Liver (tissue), 8 donors: ENCODE measurements at regions not wholly inside any gene's neighbourhood (a gene's known extent, or its start where the extent isn't known, plus 50 kb on each side); places are given as distances from the start of the nearest gene placed in this dataset.

Experiments used
- DNase-seq: peaks from one replicate; pipeline ENCODE4 v3.0.0-alpha.2; 2017; ENCODE audit warnings: low spot score
- H3K27ac ChIP-seq, 2 donors: one replicate each; pipeline ENCODE4 v1.7.0; 2013; ENCODE audit warnings: inconsistent platforms in 2 of 2, low read length in 2 of 2, control low read depth in 1 of 2, low read depth in 1 of 2, mild to moderate bottlenecking in 1 of 2
- H3K27me3 ChIP-seq, 4 donors: one replicate each; pipeline versions ENCODE4 v1.6.1 to v1.7.0; 2013; ENCODE audit warnings: low read length in 3 of 4, inconsistent platforms in 1 of 4, mild to moderate bottlenecking in 1 of 4, moderate library complexity in 1 of 4; ENCODE audit not compliant: control insufficient read depth in 4 of 4, insufficient read depth in 4 of 4
- H3K36me3 ChIP-seq, 4 donors: one replicate each; pipeline versions ENCODE4 v1.6.1 to v1.7.0; 2013; ENCODE audit warnings: low read length in 3 of 4, mild to moderate bottlenecking in 3 of 4, low read depth in 1 of 4, moderate library complexity in 1 of 4; ENCODE audit not compliant: control insufficient read depth in 4 of 4, insufficient read depth in 3 of 4
- H3K4me1 ChIP-seq, 4 donors: one replicate each; pipeline versions ENCODE4 v1.6.1 to v1.7.0; 2013; ENCODE audit warnings: low read length in 3 of 4, mild to moderate bottlenecking in 3 of 4, moderate library complexity in 1 of 4; ENCODE audit not compliant: control insufficient read depth in 4 of 4, insufficient read depth in 4 of 4
- H3K4me3 ChIP-seq, 3 donors: one replicate each; pipeline versions ENCODE4 v1.6.1 to v1.7.0; 2013; ENCODE audit warnings: low read length in 3 of 3, control low read depth in 1 of 3, low read depth in 1 of 3, mild to moderate bottlenecking in 1 of 3
- H3K9ac ChIP-seq, 2 donors: one replicate each; pipeline ENCODE4 v1.7.0; 2013; ENCODE audit warnings: low read length in 2 of 2, mild to moderate bottlenecking in 2 of 2, moderate library complexity in 2 of 2, control low read depth in 1 of 2, low read depth in 1 of 2
- H3K9me3 ChIP-seq, 4 donors: one replicate each; pipeline versions ENCODE4 v1.6.1 to v1.7.0; 2013; ENCODE audit warnings: low read length in 3 of 4; ENCODE audit not compliant: control insufficient read depth in 4 of 4
- ATF3 ChIP-seq: IDR thresholded peaks from 2 replicates; pipeline ENCODE4 v1.6.1; 2016; ENCODE audit warnings: antibody characterized with exemption
- CTCF ChIP-seq: fragments of 150-350 bp; IDR thresholded peaks from 2 replicates; pipeline ENCODE4 v1.5.1; 2017; ENCODE audit warnings: improper control_type of control experiment, low read depth, low read length; ENCODE audit not compliant: missing input control
- EGR1 ChIP-seq, 2 donors: IDR thresholded peaks; 2 replicates each; pipeline ENCODE4 v1.6.1; 2016 to 2018; ENCODE audit warnings: antibody characterized with exemption in 2 of 2, low read depth in 2 of 2
- FOXA1 ChIP-seq: IDR thresholded peaks from 2 replicates; pipeline ENCODE4 v1.6.1; 2016; ENCODE audit warnings: antibody characterized with exemption
- HNF4A ChIP-seq, 2 donors: conservative IDR thresholded peaks; 2 replicates each; pipeline ENCODE4 v1.6.1; 2016; ENCODE audit warnings: antibody characterized with exemption in 2 of 2, mild to moderate bottlenecking in 2 of 2
- HNF4G ChIP-seq: IDR thresholded peaks from 2 replicates; pipeline ENCODE4 v1.6.1; 2016; ENCODE audit warnings: antibody characterized with exemption
- JUND ChIP-seq, 2 donors: IDR thresholded peaks; 2 replicates each; pipeline ENCODE4 v1.6.1; 2016; ENCODE audit warnings: antibody characterized with exemption in 2 of 2
- MAX ChIP-seq: IDR thresholded peaks from 2 replicates; pipeline ENCODE4 v1.6.1; 2016; ENCODE audit warnings: antibody characterized with exemption
- NR2F2 ChIP-seq: IDR thresholded peaks from 2 replicates; pipeline ENCODE4 v1.6.1; 2016; ENCODE audit warnings: antibody characterized with exemption
- RAD21 ChIP-seq, 2 donors: IDR thresholded peaks; 2 replicates each; pipeline ENCODE4 v1.6.1; 2016; ENCODE audit warnings: antibody characterized with exemption in 2 of 2, mild to moderate bottlenecking in 2 of 2
- REST ChIP-seq: IDR thresholded peaks from 2 replicates; pipeline ENCODE4 v1.6.1; 2016; ENCODE audit warnings: antibody characterized with exemption, mild to moderate bottlenecking
- RXRA ChIP-seq, 2 donors: IDR thresholded peaks; 2 replicates each; pipeline ENCODE4 v1.6.1; 2017 to 2018; ENCODE audit warnings: antibody characterized with exemption in 2 of 2, mild to moderate bottlenecking in 1 of 2
- TAF1 ChIP-seq: conservative IDR thresholded peaks from 2 replicates; pipeline ENCODE4 v1.6.1; 2016; ENCODE audit warnings: antibody characterized with exemption, mild to moderate bottlenecking
- YY1 ChIP-seq: IDR thresholded peaks from 2 replicates; pipeline ENCODE4 v1.6.1; 2016; ENCODE audit warnings: antibody characterized with exemption, mild to moderate bottlenecking
- ZBTB33 ChIP-seq: IDR thresholded peaks from 2 replicates; pipeline ENCODE4 v1.6.1; 2016; ENCODE audit warnings: antibody characterized with exemption
- WGBS: extraction: QIAGEN DNeasy Blood & Tissue Kit; methylation state at CpG from one replicate; pipeline ENCODE4 v1.1.7; 2013; 5-methylcytosine and 5-hydroxymethylcytosine counted together
- donor health status: healthy.
- donor health status: healthy.
- donor health status: healthy.
- donor health status: healthy.
- donor health status: healthy.

- no peaks in the 10 kb centered on the region for H3K27me3 ChIP-seq
- H3K4me3 ChIP-seq = no peak overlapping the region
- no peaks in the 10 kb centered on the region for H3K9me3 ChIP-seq
- DNase-seq = no peak
- H3K27ac ChIP-seq = no peak overlapping the region
- H3K9ac ChIP-seq = no peak overlapping the region
- 67% methylated on average over 3 of the region's 3 CpGs for WGBS
- TF ChIP-seq EGR1 (IDR thresholded peaks at IDR 0.05; ENCODE audit: low read depth in 2 of 2) (no peak), HNF4G (no peak), FOXA1 (no peak), HNF4A (conservative IDR thresholded peaks at IDR 0.05) (no peak), ZBTB33 (no peak), RAD21 (IDR thresholded peaks at IDR 0.05) (no peak), JUND (IDR thresholded peaks at IDR 0.05) (no peak), NR2F2 (no peak), ATF3 (no peak), YY1 (no peak), RXRA (IDR thresholded peaks at IDR 0.05) (no peak)
- H3K36me3 ChIP-seq = no peaks in the 10 kb centered on the region
- H3K4me1 ChIP-seq = no peaks in the 10 kb centered on the region
Measured at GRCh38 chr5:87188391-87188790, 79.3 kb upstream of the RASA1 start.

GRCh38 chr5:87190041-87190440, 77.6 kb upstream of the RASA1 start:
- TF ChIP-seq RAD21 (IDR thresholded peaks at IDR 0.05) (no peak), EGR1 (IDR thresholded peaks at IDR 0.05; ENCODE audit: low read depth in 2 of 2) (no peak), HNF4G (no peak), CTCF (no peak), FOXA1 (no peak), REST (no peak), TAF1 (no peak), NR2F2 (no peak), JUND (IDR thresholded peaks at IDR 0.05) (no peak), RXRA (IDR thresholded peaks at IDR 0.05) (no peak), MAX (no peak)
- H3K9ac ChIP-seq = no peak overlapping the region
- H3K4me3 ChIP-seq = no peak overlapping the region
- H3K27me3 ChIP-seq = no peaks in the 10 kb centered on the region
- H3K9me3 ChIP-seq = no peaks in the 10 kb centered on the region
- DNase-seq = no peak
- H3K4me1 ChIP-seq = peaks cover 0 to 5% (median 0%) of the 10 kb centered on the region in 4 donors
- no peaks in the 10 kb centered on the region for H3K36me3 ChIP-seq
- no peak overlapping the region for H3K27ac ChIP-seq
